Colon (tissue), 2 donors: ENCODE measurements at regions not wholly inside any gene's neighbourhood (a gene's known extent, or its start where the extent isn't known, plus 50 kb on each side); places are given as distances from the start of the nearest gene placed in this dataset.
"Not testable (repeated sequence)": the region's sequence is repeated elsewhere in the genome, so short reads cannot be mapped to it uniquely, and the experiment has no call there.

Experiments
- FAIRE-seq: peaks from 2 replicates; lab custom pipeline; 2012; peaks lifted over from hg19 to GRCh38; lab: Jason Lieb, UNC
- donor health status: control.
- donor health status: control.

GRCh38 chr13:72585254-72585653 lies 142.2 kb downstream of the MZT1 start:
- FAIRE-seq, result no peak

GRCh38 chr13:72571191-72571590 lies 156.2 kb downstream of the MZT1 start:
- no peak for FAIRE-seq

GRCh38 chr13:72570019-72570418 lies 157.4 kb downstream of the MZT1 start:
- no peak for FAIRE-seq

- no peak for FAIRE-seq
Measured at GRCh38 chr13:72567566-72567965, 159.9 kb downstream of the MZT1 start.

GRCh38 chr13:72566526-72566925 lies 160.9 kb downstream of the MZT1 start:
- no peak for FAIRE-seq

- FAIRE-seq, result peak; percentile 92
Measured at GRCh38 chr13:72565893-72566292, 161.5 kb downstream of the MZT1 start.

GRCh38 chr13:72562686-72563085 lies 164.7 kb downstream of the MZT1 start:
- FAIRE-seq, result no peak

- FAIRE-seq, result no peak
Measured at GRCh38 chr13:72561791-72562190, 165.6 kb downstream of the MZT1 start.

- no peak for FAIRE-seq
Measured at GRCh38 chr13:72559716-72560115, 167.7 kb downstream of the MZT1 start.

GRCh38 chr13:72556945-72557344 lies 170.5 kb downstream of the MZT1 start:
- no peak for FAIRE-seq

- FAIRE-seq, result no peak
Measured at GRCh38 chr13:72555601-72556000, 171.8 kb downstream of the MZT1 start.

- FAIRE-seq, result no peak
Measured at GRCh38 chr13:72552731-72553130, 174.7 kb downstream of the MZT1 start.

GRCh38 chr13:72545895-72546294 lies 181.5 kb downstream of the MZT1 start:
- FAIRE-seq, result not testable (repeated sequence)

GRCh38 chr13:72545030-72545719 lies 182.3 kb downstream of the MZT1 start:
- no peak for FAIRE-seq

GRCh38 chr13:72544042-72544441 lies 183.4 kb downstream of the MZT1 start:
- no peak for FAIRE-seq

- no peak for FAIRE-seq
Measured at GRCh38 chr13:72542241-72542640, 185.2 kb downstream of the MZT1 start.

GRCh38 chr13:72541674-72542073 lies 185.8 kb downstream of the MZT1 start:
- no peak for FAIRE-seq

GRCh38 chr13:72540881-72541280 lies 186.5 kb downstream of the MZT1 start:
- no peak for FAIRE-seq

GRCh38 chr13:72539925-72540324 lies 187.5 kb downstream of the MZT1 start:
- FAIRE-seq, result no peak

GRCh38 chr13:72537782-72538181 lies 189.6 kb downstream of the MZT1 start:
- no peak for FAIRE-seq

GRCh38 chr13:72537395-72537780 lies 190.0 kb downstream of the MZT1 start:
- FAIRE-seq, result no peak

- no peak for FAIRE-seq
Measured at GRCh38 chr13:72536714-72537394, 190.6 kb downstream of the MZT1 start.

- no peak for FAIRE-seq
Measured at GRCh38 chr13:72534951-72535640, 192.3 kb downstream of the MZT1 start.
